Activated T-helper 2 cell treated with anti-CD3 and anti-CD28 coated beads, Interferon-gamma antibody, Interleukin-2, Interleukin-4, amounts not matched to agents 10 μg/mL and 5 μg/mL and 100 μg/mL, durations not matched to agents 14 hours and 24 hours and 36 hours (primary cell): ENCODE measurements at regions not wholly inside any gene's neighbourhood (a gene's known extent, or its start where the extent isn't known, plus 50 kb on each side); places are given as distances from the start of the nearest gene placed in this dataset.

Experiments used
- DNase-seq: peaks from one replicate; pipeline ENCODE4 v3.0.0; 2021; ENCODE audit warnings: low spot score
- H3K27ac Mint-ChIP-seq: one replicate; pipeline ENCODE4 v1.8.0; 2021; ENCODE audit warnings: mixed read lengths
- H3K27me3 Mint-ChIP-seq: one replicate; pipeline ENCODE4 v1.8.0; 2021; ENCODE audit warnings: low read depth, mixed read lengths
- H3K36me3 Mint-ChIP-seq: one replicate; pipeline ENCODE4 v1.8.0; 2021; ENCODE audit warnings: low read depth, mixed read lengths
- H3K4me1 Mint-ChIP-seq: one replicate; pipeline ENCODE4 v1.8.0; 2021; ENCODE audit warnings: low read depth, mixed read lengths
- H3K4me3 Mint-ChIP-seq: one replicate; pipeline ENCODE4 v1.8.0; 2021; ENCODE audit warnings: low read depth, mild to moderate bottlenecking, moderate library complexity, mixed read lengths
- H3K9me3 Mint-ChIP-seq: one replicate; pipeline ENCODE4 v1.8.0; 2021; ENCODE audit warnings: mixed read lengths
- intact Hi-C: fragments of 100-400 bp; cut with micrococcal nuclease; formaldehyde crosslinking; loops from one replicate; pipeline ENCODE4 v1.15.1; 2023

- intact Hi-C loops: no loop called here
- H3K9me3 Mint-ChIP-seq: peaks cover 44% of the 10 kb centered on the region
- no peak overlapping the region for H3K27ac Mint-ChIP-seq
- no peak overlapping the region for H3K4me3 Mint-ChIP-seq
- no peaks in the 10 kb centered on the region for H3K27me3 Mint-ChIP-seq
- no peak for DNase-seq
- H3K36me3 Mint-ChIP-seq: no peaks in the 10 kb centered on the region
- H3K4me1 Mint-ChIP-seq: no peaks in the 10 kb centered on the region
These were observed 1752.4 kb upstream of the FLRT2 start for GRCh38 chr14:83777516-83777915.

- H3K4me3 Mint-ChIP-seq: no peak overlapping the region
- H3K36me3 Mint-ChIP-seq: no peaks in the 10 kb centered on the region
- H3K9me3 Mint-ChIP-seq: peaks cover 37% of the 10 kb centered on the region
- no peak for DNase-seq
- H3K27ac Mint-ChIP-seq: no peak overlapping the region
- no peaks in the 10 kb centered on the region for H3K27me3 Mint-ChIP-seq
- H3K4me1 Mint-ChIP-seq: no peaks in the 10 kb centered on the region
- intact Hi-C loops: no loop called here
These were observed 1750.7 kb upstream of the FLRT2 start for GRCh38 chr14:83779266-83779665.

DNA sequence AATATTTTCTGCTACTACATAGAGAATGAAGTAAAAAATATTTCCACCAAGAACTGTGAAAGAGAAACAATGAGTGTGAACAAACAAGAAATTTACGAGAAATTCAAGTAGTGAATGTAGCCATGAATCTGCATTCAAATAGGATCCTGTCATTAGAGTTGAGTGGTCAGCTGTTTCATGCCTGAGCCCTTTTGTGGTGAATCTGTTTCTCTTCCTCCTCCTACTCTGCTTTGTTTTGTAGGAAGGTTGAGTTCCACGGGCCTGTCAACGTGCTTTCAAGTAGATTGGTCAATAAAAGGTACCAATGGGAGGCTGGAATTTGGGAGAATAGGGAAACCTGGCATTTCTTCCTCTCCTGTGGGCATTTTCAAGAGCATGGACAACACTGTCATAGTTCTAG lies 1749.6 kb upstream of the FLRT2 start:
- Mint-ChIP-seq H3K27me3 (no peaks in the 10 kb centered on the region), H3K9me3 (peaks cover 36% of the 10 kb centered on the region), H3K4me1 (no peaks in the 10 kb centered on the region), H3K36me3 (no peaks in the 10 kb centered on the region), H3K27ac (no peak overlapping the region), H3K4me3 (no peak overlapping the region)
- no peak for DNase-seq
- intact Hi-C loops: no loop called here

GRCh38 chr14:83798421-83798820 lies 1731.5 kb upstream of the FLRT2 start:
- Mint-ChIP-seq H3K27me3 (no peaks in the 10 kb centered on the region), H3K9me3 (peaks cover 28% of the 10 kb centered on the region), H3K36me3 (no peaks in the 10 kb centered on the region), H3K4me1 (no peaks in the 10 kb centered on the region), H3K27ac (no peak overlapping the region), H3K4me3 (no peak overlapping the region)
- intact Hi-C loops: no loop called here
- no peak for DNase-seq

DNA sequence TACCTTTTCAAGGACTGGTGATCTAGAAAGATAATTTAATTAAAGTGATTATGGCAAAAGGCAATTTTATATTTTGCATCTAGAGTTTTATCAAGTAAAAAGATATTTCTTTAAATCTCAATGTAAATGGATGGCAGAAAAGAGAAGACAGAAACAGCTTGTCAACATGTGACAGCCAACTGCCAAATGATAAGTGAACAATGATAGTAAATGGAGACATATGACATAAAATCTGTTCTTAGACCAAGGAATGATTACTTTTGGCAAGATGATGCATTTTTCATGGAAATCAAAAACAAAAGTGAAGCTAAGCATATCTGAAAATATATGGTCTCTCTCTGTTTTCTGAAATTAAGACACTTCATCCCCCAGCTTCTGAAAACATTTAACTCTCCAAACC lies 1730.7 kb upstream of the FLRT2 start:
- Mint-ChIP-seq H3K4me1 (no peaks in the 10 kb centered on the region), H3K27ac (no peak overlapping the region), H3K36me3 (no peaks in the 10 kb centered on the region), H3K4me3 (no peak overlapping the region), H3K27me3 (no peaks in the 10 kb centered on the region), H3K9me3 (peaks cover 30% of the 10 kb centered on the region)
- no peak for DNase-seq
- intact Hi-C loops: no loop called here

DNA sequence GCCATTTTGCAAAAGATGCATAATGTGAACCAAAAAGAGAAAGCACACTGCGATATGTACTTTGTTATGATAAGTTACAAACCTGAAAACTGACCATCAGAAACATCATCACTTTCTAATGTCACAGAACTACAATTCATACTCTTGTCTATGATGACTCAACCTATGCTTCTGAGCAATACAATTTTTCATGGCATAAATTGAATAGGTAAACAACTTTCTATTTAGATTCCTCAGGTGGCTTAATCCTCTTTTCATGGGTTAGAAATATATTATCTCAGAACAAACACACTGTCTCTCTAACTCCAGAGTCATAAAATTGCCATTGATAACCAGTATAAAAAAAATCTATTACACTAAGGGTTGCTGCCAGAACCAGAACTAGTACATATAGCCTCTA lies 1715.0 kb upstream of the FLRT2 start:
- Mint-ChIP-seq H3K9me3 (peaks cover 22% of the 10 kb centered on the region), H3K4me3 (no peak overlapping the region), H3K36me3 (no peaks in the 10 kb centered on the region), H3K27ac (no peak overlapping the region), H3K4me1 (no peaks in the 10 kb centered on the region), H3K27me3 (no peaks in the 10 kb centered on the region)
- no peak for DNase-seq
- intact Hi-C loops: no loop called here

DNA sequence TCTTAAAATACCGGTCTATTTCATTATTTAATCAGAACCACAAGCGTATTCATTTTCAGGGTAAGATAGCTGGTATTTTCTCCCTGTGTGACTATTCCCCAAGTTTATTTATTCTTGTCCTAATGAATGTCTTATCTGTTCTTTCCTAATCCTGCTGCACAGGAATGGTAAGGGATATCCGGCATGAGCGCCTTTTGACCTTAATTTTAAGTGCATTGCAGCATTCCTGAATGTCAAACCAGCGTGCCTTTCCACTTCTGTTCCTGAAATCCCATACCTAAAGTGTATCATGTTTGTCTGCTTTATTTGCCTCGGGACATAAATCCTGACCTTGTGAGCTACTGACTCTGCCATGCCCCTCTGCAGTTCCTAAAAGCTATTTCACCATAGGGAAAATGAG lies 1713.2 kb upstream of the FLRT2 start:
- Mint-ChIP-seq H3K4me3 (no peak overlapping the region), H3K36me3 (no peaks in the 10 kb centered on the region), H3K4me1 (no peaks in the 10 kb centered on the region), H3K27me3 (no peaks in the 10 kb centered on the region), H3K27ac (no peak overlapping the region), H3K9me3 (peaks cover 15% of the 10 kb centered on the region)
- no peak for DNase-seq
- intact Hi-C loops: no loop called here

- Mint-ChIP-seq H3K27ac (no peak overlapping the region), H3K36me3 (no peaks in the 10 kb centered on the region), H3K9me3 (peaks cover 41% of the 10 kb centered on the region), H3K4me3 (no peak overlapping the region), H3K4me1 (no peaks in the 10 kb centered on the region), H3K27me3 (no peaks in the 10 kb centered on the region)
- intact Hi-C loops: no loop called here
- no peak for DNase-seq
These were observed 1704.1 kb upstream of the FLRT2 start for GRCh38 chr14:83825843-83826242.

DNA sequence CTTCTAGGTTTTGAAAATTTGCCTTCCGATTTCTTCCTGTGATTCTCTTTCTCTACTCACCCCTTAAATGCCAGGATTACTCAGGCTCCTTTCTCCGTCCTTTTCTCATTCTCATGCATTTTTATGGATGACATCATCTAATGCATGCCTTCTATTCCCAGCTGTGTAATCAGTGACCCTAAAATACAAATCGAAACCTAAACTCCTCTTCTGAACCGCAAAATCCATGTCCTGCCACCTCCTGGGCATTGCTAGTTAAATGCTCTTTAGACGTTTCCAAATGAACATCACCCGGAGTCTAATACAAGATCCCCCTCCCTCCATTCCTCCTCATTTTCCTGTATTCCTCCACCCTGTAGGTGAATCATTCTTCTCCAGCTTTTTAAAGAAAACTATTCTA lies 1703.1 kb upstream of the FLRT2 start:
- no peak overlapping the region for H3K27ac Mint-ChIP-seq
- peaks cover 40% of the 10 kb centered on the region for H3K9me3 Mint-ChIP-seq
- no peaks in the 10 kb centered on the region for H3K27me3 Mint-ChIP-seq
- no peaks in the 10 kb centered on the region for H3K4me1 Mint-ChIP-seq
- intact Hi-C loops: no loop called here
- H3K4me3 Mint-ChIP-seq: no peak overlapping the region
- no peaks in the 10 kb centered on the region for H3K36me3 Mint-ChIP-seq
- no peak for DNase-seq

DNA sequence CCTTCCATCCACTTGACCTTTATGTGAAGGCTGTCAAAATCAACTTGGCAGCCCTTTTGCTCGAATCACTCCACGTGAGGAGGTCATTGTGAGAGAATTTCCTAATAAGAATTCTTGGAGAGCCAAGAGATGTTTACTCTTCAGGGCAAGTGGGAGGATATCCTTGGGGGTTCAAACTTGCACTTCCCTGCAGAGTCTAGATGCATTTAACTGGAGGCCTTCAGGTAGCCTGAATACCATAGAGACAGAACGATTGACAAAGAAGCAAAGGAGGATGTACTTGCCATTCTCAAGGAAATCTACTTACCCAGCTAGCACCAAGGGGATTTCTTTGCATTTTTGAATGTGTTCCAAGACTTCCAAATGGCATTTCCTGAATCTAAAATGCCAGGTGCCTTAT lies 1702.6 kb upstream of the FLRT2 start:
- H3K4me1 Mint-ChIP-seq: no peaks in the 10 kb centered on the region
- no peaks in the 10 kb centered on the region for H3K36me3 Mint-ChIP-seq
- intact Hi-C loops: no loop called here

DNA sequence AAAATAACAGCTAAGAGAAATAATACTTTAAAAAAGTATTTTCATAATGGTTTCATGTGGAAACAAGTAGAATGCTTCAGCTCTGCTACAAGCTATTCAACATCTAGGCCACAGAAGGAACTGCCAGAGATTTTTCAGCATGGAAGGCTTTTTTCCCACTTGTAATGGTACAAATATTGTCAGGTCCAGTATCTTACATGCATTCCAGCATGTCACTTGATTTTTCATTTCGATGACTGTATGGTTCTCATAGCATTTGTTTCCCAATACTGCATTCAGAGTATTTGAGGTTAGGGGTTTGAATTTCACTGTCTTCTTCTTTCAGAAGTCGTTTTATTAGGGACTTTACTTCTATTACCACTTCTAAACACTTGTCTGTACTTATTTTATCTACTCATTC lies 1701.5 kb upstream of the FLRT2 start:
- intact Hi-C loops: no loop called here
- H3K9me3 Mint-ChIP-seq: peaks cover 40% of the 10 kb centered on the region
- no peak for DNase-seq
- no peaks in the 10 kb centered on the region for H3K36me3 Mint-ChIP-seq
- H3K4me3 Mint-ChIP-seq: no peak overlapping the region
- H3K27me3 Mint-ChIP-seq: no peaks in the 10 kb centered on the region
- H3K4me1 Mint-ChIP-seq: no peaks in the 10 kb centered on the region
- H3K27ac Mint-ChIP-seq: no peak overlapping the region

More for the DNA sequence above, 1702.6 kb upstream of the FLRT2 start:
- H3K4me3 Mint-ChIP-seq: no peak overlapping the region
- no peak for DNase-seq
- H3K9me3 Mint-ChIP-seq: peaks cover 42% of the 10 kb centered on the region
- H3K27me3 Mint-ChIP-seq: no peaks in the 10 kb centered on the region
- no peak overlapping the region for H3K27ac Mint-ChIP-seq

GRCh38 chr14:83830316-83830715 lies 1699.6 kb upstream of the FLRT2 start:
- Mint-ChIP-seq H3K27me3 (no peaks in the 10 kb centered on the region), H3K36me3 (no peaks in the 10 kb centered on the region), H3K27ac (no peak overlapping the region), H3K9me3 (peaks cover 37% of the 10 kb centered on the region), H3K4me3 (no peak overlapping the region), H3K4me1 (no peaks in the 10 kb centered on the region)
- no peak for DNase-seq
- intact Hi-C loops: no loop called here

GRCh38 chr14:83838226-83838625 lies 1691.7 kb upstream of the FLRT2 start:
- H3K27ac Mint-ChIP-seq: no peak overlapping the region
- no peaks in the 10 kb centered on the region for H3K4me1 Mint-ChIP-seq
- DNase-seq: no peak
- no peak overlapping the region for H3K4me3 Mint-ChIP-seq
- no peaks in the 10 kb centered on the region for H3K27me3 Mint-ChIP-seq
- intact Hi-C loops: no loop called here
- H3K9me3 Mint-ChIP-seq: peaks cover 35% of the 10 kb centered on the region
- H3K36me3 Mint-ChIP-seq: no peaks in the 10 kb centered on the region

DNA sequence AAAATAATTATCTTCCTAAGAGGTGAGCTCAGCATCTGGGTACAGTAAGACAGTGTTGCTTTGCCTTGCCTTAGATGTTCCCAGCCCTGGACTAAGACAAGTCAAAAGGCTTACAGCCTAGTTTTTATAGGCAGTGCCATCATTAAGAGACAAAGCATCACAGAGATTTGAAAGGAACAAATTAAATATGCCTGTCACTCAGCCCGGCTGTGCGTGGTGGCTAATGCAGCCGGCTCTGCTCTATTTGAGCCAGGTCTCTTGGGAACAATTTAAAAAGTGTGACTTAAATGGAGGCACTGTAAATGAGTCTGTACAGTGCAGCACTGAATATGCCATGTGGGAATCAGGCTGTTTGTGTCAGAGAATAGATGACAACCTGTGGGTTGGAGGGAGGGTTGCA lies 1687.4 kb upstream of the FLRT2 start:
- H3K9me3 Mint-ChIP-seq: peaks cover 42% of the 10 kb centered on the region
- H3K4me3 Mint-ChIP-seq: no peak overlapping the region
- no peaks in the 10 kb centered on the region for H3K36me3 Mint-ChIP-seq
- no peaks in the 10 kb centered on the region for H3K27me3 Mint-ChIP-seq
- no peak overlapping the region for H3K27ac Mint-ChIP-seq
- H3K4me1 Mint-ChIP-seq: no peaks in the 10 kb centered on the region
- no peak for DNase-seq
- intact Hi-C loops: no loop called here
